Fibroblast of skin of back (primary cell): ENCODE measurements at regions not wholly inside any gene's neighbourhood (a gene's known extent, or its start where the extent isn't known, plus 50 kb on each side); places are given as distances from the start of the nearest gene placed in this dataset.

Experiments used
- DNase-seq: peaks from one replicate; pipeline ENCODE4 v3.0.0-alpha.2; 2013

DNA sequence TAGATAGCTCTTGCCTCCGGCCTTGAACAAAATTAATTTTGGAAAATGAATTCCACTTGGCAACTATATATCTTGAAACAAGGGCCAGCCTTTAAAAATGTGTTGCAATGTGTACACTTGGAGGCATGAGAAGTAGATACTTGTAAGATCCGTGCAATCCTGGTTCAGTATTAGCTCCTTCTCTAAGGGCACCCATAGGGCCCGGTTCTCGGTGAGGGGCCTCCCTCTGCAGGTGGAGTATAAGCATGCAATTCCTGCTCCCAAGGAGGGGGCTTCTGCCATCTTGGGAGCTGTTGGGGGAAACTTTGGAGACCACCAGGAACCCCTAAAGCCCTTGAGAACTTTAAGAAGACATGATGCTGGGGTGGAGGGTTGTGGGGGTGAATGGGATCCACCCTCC is 388.7 kb upstream of the RGMA start:
- no peak for DNase-seq

DNA sequence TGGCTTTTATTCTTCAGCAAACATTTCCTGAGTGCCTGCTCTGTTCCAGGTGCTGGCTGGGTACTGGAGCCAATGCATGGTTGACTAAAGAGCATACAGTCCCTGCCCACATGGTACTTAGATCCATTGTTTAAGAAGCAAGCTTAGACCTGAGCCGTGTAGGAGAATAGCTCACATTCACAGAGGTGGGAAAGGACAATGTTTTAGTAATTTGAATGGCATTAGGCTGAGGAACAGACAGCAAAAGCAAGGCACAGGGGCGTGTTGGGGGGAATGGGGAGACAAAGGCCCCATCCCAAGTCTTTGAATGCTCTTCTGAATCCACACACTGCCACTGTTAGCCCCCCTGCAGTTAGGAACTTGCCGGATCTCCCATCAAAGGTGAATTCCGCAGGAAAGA is 388.2 kb upstream of the RGMA start:
- DNase-seq = no peak

DNA sequence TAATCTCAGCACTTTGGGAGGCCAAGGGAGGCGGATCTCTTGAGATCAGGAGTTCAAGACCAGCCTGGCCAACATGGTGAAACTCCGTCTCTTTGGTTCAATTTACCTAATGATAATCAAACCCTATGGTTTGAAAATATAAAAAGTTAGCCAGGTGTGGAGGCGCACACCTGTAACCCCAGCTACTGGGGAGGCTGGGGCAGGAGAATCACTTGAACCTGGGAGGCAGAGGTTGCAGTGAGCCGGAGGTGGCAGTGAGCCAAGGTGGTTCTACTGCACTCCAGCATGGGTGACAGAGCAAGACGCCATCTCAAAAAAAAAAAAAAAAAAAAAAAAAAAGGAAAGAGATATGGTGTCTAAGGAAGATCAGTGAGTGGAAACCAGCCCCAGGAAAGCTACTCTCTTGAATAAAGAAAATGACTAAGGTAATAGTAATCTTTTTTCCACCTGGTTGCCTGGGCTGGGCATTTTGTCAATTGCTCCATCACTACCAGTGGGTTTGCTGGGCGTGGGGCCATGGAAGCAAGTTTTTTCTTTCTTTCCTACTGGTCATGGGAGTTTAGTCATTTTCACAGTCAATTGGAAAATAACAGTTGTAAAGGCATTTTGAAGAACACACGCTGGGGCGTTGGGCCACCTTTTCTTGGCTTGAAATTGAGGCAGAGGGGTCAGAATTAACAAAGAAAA is 387.6 kb upstream of the RGMA start:
- no peak for DNase-seq

DNA sequence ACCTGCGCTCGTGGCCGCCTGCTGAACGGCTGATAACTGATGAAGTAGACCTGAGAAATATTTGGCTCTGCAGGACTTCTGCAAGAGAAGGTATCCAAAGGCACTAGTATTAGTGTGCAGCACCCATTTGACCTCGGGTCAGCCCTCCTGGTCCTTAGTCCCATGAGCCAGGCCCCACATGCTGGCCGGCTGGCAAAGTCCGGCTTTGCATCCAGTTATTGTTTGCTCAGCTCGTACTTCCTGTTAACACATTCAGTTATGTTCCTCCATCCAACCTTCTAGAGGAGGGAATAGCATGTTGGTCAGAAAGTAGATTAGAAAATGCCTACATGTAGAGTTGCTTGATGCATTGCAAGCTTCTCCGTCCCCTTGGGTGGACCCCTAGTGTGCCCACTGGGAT is 385.7 kb upstream of the RGMA start:
- no peak for DNase-seq

DNA sequence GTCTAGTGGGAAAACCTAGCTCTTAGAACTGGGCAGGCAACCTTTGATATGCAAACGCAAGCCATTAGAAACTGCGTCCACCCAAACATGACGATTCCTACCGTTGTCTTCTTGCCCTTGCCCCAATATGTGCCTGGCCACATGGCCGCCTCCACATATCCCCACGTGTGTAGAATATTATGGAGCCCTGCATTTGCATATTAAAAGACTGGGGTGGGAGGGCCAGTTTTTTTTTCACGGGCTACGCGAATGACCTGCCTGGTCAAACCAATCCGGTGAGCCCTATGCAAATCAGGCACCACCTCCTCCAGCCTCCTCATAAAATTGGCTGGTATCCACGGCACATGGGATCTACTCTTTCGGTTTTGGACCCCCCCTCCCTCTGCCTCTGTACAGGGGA is 381.0 kb upstream of the RGMA start:
- DNase-seq = no peak

DNA sequence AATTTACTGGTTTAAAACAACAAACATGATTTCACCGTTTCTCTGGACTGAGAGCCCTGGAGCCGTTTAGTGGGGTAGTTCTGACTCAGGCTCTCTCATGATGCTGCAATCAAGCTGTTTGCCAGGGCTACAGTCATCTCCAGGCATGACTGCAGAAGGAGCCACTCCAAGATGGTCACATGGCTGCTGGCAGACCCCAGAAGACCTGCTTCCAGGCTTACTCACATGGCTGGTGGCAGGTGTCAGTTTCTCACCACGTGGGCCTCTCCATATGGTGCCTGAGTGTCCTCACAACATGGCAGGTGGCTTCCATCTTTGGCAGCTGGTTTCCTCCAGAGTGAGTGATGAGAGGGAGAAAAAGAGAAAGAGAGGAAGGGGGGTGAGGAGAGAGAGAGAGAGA is 378.3 kb upstream of the RGMA start:
- peak; percentile 37 for DNase-seq

DNA sequence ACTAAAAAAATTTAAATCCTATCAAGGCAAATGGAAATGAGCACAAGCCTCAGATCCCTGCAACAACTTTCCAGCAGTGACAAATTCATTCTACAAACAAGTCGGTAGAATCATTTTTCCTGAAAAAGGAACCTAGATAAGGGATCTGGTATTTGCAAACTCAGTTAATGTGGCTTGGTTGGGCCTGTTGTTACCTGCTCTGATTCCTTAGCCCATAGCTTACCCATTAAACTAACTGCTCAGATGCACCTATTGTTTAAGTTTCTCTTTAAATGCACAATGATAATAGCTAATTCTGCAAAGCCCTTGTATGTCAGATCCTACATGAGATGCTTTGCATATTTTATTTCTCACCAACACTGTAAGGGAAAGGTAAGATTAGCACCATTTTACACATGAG is 377.4 kb upstream of the RGMA start:
- no peak for DNase-seq

DNA sequence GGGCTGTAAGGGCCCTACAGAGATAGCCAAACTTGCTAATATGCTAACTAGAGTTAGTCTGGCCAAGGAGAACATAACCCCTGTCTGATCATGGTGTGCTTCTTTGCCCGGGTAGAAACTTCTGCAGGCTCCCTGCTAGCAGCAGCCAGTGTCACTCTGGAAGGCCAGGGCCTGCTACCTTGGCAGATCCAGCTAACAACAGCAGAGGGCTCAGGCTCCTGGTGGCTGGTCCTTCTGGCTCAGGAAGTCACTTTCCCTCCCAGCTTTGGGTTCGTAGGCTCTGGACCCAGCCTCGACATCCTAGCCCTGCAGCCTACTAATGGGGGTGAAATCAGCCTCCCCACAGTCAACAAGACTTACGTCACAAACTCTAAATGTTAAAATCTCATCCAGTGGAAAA is 373.7 kb upstream of the RGMA start:
- DNase-seq = no peak

DNA sequence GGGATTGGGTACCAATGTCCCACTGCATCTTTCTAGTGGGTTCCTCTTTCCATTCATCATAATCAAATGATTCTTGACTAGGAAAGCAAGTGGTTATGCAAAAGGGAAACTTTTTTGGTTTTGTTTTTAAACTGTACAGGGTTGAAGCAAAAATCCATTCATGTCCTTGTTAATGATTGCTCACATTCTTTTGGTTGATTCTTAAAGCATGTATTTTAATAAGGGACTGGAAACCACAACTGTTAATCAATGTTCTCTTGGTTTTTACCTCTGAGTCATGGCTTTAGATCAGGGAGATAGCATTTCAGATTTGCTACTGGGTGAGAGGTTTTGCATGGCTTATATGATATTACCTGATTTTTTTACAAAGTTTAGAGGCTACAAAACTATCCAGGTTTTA is 371.7 kb upstream of the RGMA start:
- DNase-seq = no peak

DNA sequence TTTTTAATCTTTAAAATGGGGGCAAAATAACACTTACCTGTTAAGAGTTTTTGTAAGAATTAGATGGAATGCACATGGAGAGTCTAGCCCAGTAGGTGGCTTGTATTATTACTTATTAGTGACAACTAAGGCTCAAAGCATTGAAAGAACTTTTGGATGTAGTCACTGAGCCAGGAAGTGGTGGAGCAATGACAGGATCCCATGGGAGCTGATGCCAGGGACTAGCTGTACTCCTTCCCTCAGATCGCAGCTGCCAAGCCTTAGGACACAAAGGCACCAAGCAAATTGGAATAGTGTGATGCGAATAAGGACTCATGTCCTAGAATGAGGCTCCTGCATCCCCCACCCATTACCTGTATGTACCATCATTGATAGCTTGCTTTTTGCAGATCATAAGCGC is 370.4 kb upstream of the RGMA start:
- peak; percentile 38 for DNase-seq

DNA sequence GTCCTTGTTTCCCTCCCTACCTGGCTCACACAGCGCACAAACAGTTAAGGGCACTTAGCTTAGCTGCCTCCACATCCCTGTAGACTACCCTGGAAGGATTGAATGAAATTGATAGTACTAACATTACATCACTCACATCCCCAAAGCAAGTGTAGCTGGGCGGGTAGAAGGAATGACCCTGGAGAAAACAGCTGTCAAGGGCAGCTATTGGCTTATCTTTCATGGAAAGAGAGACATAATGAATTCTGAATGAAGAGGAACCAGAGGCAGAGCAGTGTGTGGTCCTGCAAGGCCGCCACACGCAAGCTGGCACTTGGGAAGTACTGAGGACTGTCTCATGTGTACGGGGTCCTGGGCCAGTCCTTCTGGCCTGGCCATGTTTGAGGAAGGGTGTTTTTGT is 369.6 kb upstream of the RGMA start:
- no peak for DNase-seq

DNA sequence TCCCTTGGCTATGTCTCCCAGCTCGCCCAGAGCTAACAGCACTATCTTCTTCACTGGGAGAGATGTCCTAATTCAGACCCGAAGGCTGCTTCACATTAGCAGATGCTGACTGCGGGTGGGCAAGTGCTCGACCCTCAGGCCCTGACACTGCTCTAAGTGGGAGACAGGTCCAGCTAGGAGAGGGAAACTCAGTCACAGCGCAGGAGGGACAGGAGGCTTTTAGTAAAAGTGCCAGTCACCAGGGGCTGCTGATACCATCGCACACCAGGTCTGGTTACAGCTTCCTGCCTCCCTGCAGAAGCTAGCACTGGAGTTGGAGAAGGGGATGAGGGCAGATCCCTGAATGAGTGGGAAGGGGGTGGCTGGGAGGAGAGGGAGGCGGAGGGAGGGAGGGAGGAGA is 365.8 kb upstream of the RGMA start:
- DNase-seq = no peak

DNA sequence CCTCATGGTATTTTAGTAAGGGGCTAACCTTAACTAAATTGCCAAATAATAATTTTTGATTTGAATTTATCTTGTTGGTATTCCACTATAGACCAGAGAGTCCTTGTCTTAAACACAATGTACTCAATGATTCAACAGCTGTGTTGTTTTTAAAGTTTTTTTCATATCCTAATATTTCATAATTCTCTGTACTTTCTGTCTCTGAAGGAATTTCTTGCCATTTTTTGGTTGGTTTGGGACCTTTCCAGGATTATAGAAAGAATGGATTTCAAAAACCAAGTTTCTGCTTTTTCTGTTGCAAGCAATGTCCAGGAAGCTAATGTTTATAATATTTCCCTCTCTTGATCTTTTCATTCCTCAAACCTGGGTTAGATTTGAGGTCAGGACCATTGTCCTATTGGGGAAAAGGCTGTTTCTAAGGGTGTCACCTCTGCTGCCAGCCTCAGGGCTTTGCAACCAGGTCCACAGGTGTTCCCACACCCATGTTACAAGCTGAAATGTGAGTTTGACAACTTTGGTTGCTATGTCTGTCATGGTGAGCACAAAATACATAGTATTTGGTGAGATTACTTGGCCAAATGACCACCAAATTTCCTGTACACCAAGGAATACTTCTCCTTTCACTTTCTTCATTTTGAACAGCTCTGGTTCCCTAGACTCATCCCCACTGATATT is 363.7 kb upstream of the RGMA start:
- DNase-seq = no peak

DNA sequence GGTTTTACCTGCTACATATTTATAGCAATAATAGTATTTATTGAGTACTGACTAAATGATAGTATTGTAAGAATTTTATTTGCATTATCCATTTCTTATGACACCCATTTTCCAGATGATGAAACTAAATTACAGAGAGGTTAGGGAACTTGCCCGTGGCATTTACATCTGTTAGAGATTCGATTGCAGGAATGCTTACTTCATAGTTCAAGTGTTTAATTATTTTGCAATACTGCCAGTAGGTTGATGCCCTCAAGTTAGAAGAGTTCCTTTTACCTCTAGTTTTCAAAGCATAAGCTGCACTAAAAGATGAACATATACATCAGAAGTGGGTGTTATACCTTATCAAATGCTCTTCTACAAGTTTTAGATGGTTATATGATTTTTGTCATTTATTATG is 362.8 kb upstream of the RGMA start:
- no peak for DNase-seq

DNA sequence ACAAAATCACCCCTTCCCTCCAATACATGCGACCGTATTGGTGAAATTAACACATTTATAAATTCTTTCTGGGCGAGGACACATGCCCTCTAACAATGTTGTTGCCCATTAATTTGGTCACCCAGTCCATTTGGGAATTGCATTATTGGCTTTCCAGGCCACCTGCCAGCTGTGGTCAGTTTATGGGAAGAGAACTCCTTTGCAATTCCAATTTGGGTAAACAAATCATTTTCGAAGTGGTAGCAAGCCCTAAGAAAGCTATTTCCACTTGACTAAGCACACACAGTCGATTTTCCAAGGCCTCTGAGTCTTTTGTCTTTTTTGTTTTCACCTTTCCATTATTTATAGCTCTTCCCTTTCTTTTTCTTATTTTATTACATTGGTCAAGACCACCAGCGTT is 362.3 kb upstream of the RGMA start:
- no peak for DNase-seq

DNA sequence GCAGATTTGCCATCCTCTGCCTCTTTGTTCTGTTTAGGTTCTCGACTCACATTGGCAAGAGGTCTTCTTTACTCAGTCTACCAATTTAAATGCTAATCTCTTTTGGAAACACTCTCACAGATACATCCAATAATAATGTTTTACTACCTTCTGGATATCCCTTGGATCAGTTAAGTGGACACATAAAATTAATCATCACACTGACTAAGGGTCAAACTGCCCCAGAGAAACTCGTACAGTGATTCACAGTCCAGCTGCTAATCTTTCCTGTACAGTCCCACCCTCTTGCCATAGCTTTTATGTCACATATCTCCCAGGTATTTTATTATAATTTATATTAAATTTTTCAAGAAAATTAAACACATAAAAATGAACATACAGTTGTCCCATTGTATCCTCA is 360.8 kb upstream of the RGMA start:
- no peak for DNase-seq

DNA sequence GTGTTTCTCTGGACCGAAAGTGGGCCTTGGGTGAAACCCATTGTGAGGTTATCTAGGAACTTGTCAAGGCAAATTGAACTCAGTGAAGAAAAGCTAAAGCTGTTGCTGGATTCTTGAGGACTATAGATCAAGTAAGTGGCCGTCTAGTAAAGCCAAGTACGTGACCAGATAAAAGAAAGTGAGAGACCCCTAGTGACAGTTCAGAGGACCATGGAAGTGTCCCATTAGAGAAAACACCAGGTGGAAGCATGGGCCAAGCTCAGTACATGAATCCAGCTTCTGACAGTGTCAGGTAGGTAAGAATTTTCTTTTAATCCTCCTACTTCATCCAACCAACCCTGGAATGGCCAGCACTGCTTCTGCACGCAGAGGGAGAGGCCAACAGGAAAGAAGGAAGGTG is 349.3 kb upstream of the RGMA start:
- DNase-seq = no peak

DNA sequence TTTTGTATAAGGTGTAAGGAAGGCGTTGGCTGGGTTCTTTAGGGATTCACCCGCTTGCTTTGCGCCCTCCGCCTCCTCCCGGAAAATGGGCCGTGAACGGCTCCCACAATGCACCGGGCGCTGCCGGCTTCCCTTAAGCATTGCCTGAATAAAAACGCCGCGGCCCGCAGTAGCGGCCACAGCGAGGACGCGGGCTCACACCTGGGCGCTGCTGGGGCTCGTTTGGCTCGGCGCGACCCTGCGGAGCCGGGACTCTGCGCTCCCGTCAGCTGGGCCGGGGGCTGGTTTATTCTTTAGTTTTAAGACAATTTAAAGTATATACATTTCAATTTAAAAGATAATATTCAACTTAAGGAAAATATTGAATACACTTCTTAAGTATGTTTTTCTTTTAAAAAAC is 343.5 kb upstream of the RGMA start:
- no peak for DNase-seq

DNA sequence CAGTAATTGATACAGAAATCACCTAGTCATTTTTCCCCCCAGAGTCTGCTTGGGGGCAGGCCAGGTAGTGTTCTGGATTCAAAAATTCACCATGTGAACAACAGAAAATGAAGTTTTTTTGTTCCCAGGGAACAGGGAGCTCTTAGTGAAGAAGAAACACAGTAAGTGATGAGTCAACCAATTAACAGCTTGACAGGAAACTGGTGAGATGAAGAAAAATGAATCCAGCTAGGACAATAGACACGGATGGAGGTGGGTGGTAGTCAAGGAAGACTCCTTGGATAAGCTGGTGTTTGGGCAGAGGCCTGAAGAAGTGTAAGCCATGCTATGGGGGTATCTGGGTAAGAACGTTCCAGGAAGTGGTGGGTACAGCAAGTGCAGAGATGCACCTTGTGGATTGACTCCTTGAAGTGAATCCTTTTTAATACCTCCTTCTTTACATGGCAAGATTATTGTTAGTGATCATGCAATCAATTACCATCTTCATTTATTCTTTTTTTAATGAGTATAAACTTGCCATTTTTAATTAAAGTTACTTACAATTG is 339.9 kb upstream of the RGMA start:
- DNase-seq = peak; percentile 25

DNA sequence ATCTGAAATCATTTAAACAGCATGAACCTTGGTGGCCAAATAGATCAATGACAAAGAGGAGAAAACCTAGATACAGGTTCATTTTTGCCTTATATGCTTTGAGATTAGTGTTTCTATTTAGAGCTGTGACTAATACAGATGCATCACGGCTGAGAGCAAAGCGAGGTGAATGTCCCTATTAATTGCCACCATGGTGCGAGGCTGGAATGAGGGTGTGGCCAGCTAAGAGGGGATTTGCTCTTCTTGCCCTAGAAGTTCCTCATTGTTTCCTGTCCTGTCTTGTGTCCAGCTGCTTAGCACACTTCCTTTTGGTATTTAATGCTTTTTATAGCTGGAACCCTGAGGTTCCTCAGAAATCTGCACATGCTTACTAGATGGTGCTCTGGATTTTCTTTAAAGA is 339.1 kb upstream of the RGMA start:
- peak; percentile 50 for DNase-seq

DNA sequence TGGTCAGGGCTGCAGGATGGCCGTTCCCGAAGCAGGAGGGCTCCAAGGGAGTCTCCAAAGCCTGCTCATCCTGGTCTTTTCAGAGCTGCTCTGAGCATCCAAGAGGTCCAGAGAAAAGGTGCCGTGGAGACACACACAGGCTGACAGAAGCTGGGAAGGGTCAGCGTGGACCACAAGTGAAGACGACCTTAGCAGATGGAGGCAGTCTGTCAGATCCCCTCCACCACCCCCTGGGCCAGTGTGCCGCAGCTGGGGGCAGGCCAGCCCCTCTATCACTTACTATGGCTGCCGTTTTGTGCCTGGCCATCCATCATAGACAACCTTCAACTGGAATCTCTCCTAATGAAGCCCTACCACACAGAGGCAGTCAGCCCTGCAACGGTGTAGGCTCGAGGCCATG is 335.1 kb upstream of the RGMA start:
- DNase-seq = no peak

DNA sequence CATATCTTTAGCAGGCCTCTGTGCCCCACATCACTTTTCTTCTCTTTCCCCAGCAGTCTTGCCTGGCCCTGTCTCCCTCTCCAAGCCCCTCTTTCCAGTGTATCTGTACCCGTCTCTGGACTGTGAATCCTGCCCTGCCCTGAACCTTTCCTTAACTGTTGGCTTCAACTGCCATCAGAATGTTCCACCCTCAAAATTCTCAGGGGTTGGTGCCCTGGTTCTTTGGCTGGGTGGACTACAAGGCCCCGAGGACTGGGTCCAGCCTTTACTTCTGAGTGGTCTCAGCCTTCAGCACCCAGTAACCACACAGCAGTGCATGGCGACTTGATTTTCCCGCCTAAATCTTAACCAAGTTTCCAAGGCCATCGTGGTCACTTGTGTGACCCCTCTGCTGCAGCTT is 333.5 kb upstream of the RGMA start:
- DNase-seq = no peak

DNA sequence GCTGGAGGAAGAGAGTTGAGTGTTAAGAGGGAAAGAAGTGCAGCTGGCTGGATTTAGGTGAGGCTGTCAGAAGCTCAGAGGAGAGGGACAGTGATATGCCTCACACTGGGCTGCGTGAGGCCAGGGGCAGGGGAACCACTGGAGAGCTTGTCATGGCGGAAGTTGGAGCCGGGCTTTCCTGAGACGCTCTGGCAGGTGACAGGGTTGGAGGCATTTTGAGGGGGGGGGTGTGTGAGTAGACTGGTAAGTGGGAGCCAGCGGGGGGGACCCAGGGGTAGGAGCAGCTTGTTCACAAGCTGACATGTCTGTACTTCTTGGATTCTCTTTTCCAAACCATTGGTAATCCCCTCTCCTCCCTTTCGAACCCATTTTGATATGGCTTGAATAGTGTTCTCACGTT is 331.5 kb upstream of the RGMA start:
- no peak for DNase-seq

DNA sequence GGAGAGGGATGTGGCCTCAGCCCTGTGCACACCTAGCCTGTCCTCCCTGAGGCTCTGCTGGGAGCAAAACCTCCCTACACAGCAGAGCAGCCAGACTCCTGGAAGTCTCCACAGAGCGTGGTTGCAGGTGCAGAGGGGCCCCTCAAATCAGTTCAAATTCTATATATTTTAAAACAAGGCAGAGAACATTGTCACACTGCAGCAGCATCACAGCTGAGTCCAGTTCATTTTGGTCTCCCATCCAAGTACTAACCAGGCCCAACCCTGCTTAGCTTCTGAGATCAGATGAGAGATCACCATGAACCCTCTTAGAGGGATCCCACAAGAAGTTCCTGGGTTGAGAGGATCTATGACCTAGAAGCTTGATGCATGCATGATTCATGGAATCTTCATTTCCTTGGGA is 331.0 kb upstream of the RGMA start:
- DNase-seq = peak; percentile 11

DNA sequence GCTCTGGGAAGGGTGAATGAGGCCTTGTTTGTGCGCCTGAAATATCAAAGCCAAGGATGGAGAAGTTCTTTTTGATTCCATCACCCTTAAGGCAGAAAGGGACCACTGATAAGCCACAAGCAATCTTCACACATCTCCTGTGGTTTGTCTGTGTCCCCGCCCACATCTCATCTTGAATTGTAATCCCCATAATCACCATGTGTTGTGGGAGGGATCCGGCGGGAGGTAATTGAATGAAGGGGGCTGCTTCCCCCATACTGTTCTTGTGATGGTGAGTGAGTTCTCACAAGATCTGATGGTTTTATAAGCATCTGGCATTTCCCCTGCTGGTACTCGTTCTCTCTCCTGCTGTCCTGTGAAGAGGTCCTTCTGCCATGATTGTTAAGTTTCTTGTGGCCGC is 329.6 kb upstream of the RGMA start:
- DNase-seq = no peak
